SK-N-MC (cell line): ENCODE measurements at regions not wholly inside any gene's neighbourhood (a gene's known extent, or its start where the extent isn't known, plus 50 kb on each side); places are given as distances from the start of the nearest gene placed in this dataset.

Experiments used
- EZH2 ChIP-seq: fragments of 200-600 bp; sonication (generic); IDR thresholded peaks from one replicate; pipeline ENCODE4 v1.6.1; 2017; ENCODE audit warnings: antibody characterized with exemption
- POLR2AphosphoS5 ChIP-seq: IDR thresholded peaks from 2 replicates; pipeline ENCODE4 v1.6.1; 2012; ENCODE audit warnings: mild to moderate bottlenecking, low read depth, low read length, borderline replicate concordance

DNA sequence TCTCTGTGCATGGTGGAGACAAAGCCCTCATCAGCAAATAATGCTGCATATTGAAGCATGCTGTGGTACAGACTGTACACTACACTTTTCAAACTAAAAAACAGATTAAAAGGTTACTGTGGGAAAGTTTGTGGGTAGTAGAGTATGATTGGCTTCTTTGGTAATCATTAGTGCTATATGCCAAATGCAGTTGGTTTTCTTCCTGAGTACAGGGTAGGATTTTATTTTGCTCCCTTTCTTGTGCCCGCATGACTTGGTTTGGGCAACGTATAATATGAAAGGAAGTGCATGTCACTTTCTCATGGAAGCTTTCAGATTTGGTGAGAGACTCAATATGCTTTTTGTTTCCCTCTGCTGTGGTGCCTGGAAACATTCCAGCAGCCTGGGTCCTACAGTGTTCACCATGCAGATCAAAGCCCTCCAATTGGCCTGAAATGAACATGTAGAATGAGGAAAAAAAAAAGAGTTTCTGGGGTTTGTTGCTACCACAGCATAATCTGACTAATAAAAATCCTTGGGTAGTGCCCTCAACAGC is 270.7 kb upstream of the ADGRB3 start:
- TF ChIP-seq EZH2: no peak
- no peak for TF ChIP-seq POLR2AphosphoS5
